HCT116 (cell line): ENCODE measurements at regions not wholly inside any gene's neighbourhood (a gene's known extent, or its start where the extent isn't known, plus 50 kb on each side); places are given as distances from the start of the nearest gene placed in this dataset.

Experiments
- EZH2 ChIP-seq: fragments of 200-600 bp; sonication (generic); IDR thresholded peaks from 2 replicates; pipeline ENCODE4 v1.6.1; 2017; ENCODE audit warnings: antibody characterized with exemption, mixed run types
- EZH2phosphoT487 ChIP-seq: fragments of 200-600 bp; IDR thresholded peaks from 2 replicates; pipeline ENCODE4 v1.6.1; 2018; ENCODE audit warnings: antibody characterized with exemption, borderline replicate concordance
- JUND ChIP-seq: IDR thresholded peaks from 2 replicates; pipeline ENCODE4 v1.6.1; 2012
- POLR2AphosphoS5 ChIP-seq: IDR thresholded peaks from 2 replicates; pipeline ENCODE4 v1.6.1; 2011; ENCODE audit warnings: mild to moderate bottlenecking, low read depth, low read length, moderate library complexity
- REST ChIP-seq: IDR thresholded peaks from 2 replicates; pipeline ENCODE4 v1.6.1; 2012; ENCODE audit warnings: low read depth
- SP1 ChIP-seq: IDR thresholded peaks from 2 replicates; pipeline ENCODE4 v1.6.1; 2012; ENCODE audit warnings: low read depth
- ZFX ChIP-seq: fragments of 450-650 bp; IDR thresholded peaks from 2 replicates; pipeline ENCODE4 v1.6.1; 2017
- ZNF274 ChIP-seq: fragments of 200-500 bp; sonication (Bioruptor generic); IDR thresholded peaks from 2 replicates; pipeline ENCODE4 v1.6.1; 2014; ENCODE audit warnings: mild to moderate bottlenecking, low read depth, low read length, inconsistent platforms
- TF ChIP-seq, protein P1 (sequence below), 3 experiments: fragments of 200-600 bp in 1 of 3; sonication (generic) in 1 of 3; IDR thresholded peaks in 2 of 3; conservative IDR thresholded peaks in 1 of 3; 2 replicates each; pipeline ENCODE4 v1.5.1; 2012 to 2017; ENCODE audit warnings: low read depth in 2 of 3, low read length in 2 of 3, antibody characterized with exemption in 1 of 3, borderline replicate concordance in 1 of 3, control low read depth in 1 of 3, mild to moderate bottlenecking in 1 of 3, mixed read lengths in 1 of 3, mixed run types in 1 of 3, moderate library complexity in 1 of 3; ENCODE audit not compliant: insufficient read depth in 1 of 3

DNA sequence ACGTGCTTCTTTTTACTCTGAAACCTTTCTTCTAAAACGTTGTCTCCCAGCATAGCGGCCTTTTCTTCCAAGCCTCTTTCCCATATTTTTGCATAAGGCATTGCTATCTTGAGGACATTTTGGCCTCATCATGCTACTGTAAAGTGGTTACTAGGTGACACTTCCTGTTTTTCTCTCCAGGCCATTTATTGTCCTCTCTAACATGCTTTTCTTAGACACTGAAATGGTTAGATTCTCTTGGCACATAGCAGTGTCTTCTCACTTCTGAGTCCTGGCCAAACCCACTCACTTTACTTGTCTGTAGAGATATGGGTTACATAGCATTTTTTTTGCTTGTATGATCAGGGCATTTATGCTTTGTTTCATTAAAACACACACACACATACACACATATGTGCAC, 50.1 kb upstream of the KCNH7 start (continued):
- TF ChIP-seq REST = no peak
- TF ChIP-seq, protein P1, sequence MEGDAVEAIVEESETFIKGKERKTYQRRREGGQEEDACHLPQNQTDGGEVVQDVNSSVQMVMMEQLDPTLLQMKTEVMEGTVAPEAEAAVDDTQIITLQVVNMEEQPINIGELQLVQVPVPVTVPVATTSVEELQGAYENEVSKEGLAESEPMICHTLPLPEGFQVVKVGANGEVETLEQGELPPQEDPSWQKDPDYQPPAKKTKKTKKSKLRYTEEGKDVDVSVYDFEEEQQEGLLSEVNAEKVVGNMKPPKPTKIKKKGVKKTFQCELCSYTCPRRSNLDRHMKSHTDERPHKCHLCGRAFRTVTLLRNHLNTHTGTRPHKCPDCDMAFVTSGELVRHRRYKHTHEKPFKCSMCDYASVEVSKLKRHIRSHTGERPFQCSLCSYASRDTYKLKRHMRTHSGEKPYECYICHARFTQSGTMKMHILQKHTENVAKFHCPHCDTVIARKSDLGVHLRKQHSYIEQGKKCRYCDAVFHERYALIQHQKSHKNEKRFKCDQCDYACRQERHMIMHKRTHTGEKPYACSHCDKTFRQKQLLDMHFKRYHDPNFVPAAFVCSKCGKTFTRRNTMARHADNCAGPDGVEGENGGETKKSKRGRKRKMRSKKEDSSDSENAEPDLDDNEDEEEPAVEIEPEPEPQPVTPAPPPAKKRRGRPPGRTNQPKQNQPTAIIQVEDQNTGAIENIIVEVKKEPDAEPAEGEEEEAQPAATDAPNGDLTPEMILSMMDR (IDR thresholded peaks at IDR 0.05 in 2 of 3, conservative IDR thresholded peaks at IDR 0.05 in 1 of 3; ENCODE audit: borderline replicate concordance in 1 of 3, insufficient read depth in 1 of 3, low read depth in 2 of 3, low read length in 2 of 3) = no peak
- TF ChIP-seq POLR2AphosphoS5 = no peak
- no peak for TF ChIP-seq ZNF274
- no peak for TF ChIP-seq SP1
- TF ChIP-seq EZH2phosphoT487 = no peak
- no peak for TF ChIP-seq ZFX
- TF ChIP-seq JUND = no peak
- TF ChIP-seq EZH2 = no peak
